ENCODE measurements at regions not wholly inside any gene's neighbourhood (a gene's known extent, or its start where the extent isn't known, plus 50 kb on each side); places are given as distances from the start of the nearest gene placed in this dataset.

- TF ChIP-seq ZBTB33 (IDR thresholded peaks at IDR 0.05; ENCODE audit: borderline replicate concordance, low read depth) = no peak
Observed at GRCh38 chr20:60219231-60219630, 261.0 kb downstream of the CDH26 start (continued).

- no peaks in the 10 kb centered on the region for H3K9me3 ChIP-seq
- H3K9ac ChIP-seq = no peak overlapping the region
- no peaks in the 10 kb centered on the region for H3K27me3 ChIP-seq (ENCODE audit: insufficient read depth)
- no peaks in the 10 kb centered on the region for H3K79me2 ChIP-seq (ENCODE audit: insufficient read depth)
- ChIA-PET CTCF (interaction anchor here (1.3 to 1.9 kb wide), 3 partner anchors 9 to 1009 kb away, joined by 4 to 10 read pairs (median 4); no protein-coding TSS in a partner anchor), POLR2A (no interaction called here)
- no peak overlapping the region for H2AFZ ChIP-seq (ENCODE audit: low read depth)
- no peaks in the 10 kb centered on the region for H3K36me3 ChIP-seq (replicated peaks in 1 of 2; ENCODE audit: control insufficient read depth in 1 of 2, insufficient read depth in 2 of 2, low read length in 1 of 2)
- no peaks in the 10 kb centered on the region for H3F3A ChIP-seq (replicated peaks; ENCODE audit: insufficient read depth)
- H3K4me3 ChIP-seq (ENCODE audit: low read depth in 2 of 2, low read length in 1 of 2) = no peak overlapping the region
- no peak overlapping the region for H3K27ac ChIP-seq (ENCODE audit: low read depth in 2 of 2, low read length in 1 of 2)
- H3K4me2 ChIP-seq = no peak overlapping the region
- no peaks in the 10 kb centered on the region for H4K20me1 ChIP-seq (ENCODE audit: insufficient read depth)
- WGBS (ENCODE audit: low lambda C conversion rate) = 34% methylated on average over 7 of the region's 9 CpGs
- no peaks in the 10 kb centered on the region for H3K9me2 ChIP-seq
- peaks cover 0 to 13% of the 10 kb centered on the region in 2 experiments; a peak in 1 of 4 replicates for H3K4me1 ChIP-seq (ENCODE audit: control insufficient read depth in 1 of 2, insufficient read depth in 2 of 2, low read depth in 1 of 2, low read length in 1 of 2)
- DNase-seq = no peak
- TF ChIP-seq ZBTB33 (IDR thresholded peaks at IDR 0.05; ENCODE audit: borderline replicate concordance, low read depth) (no peak), EZH2phosphoT487 (IDR thresholded peaks at IDR 0.05; ENCODE audit: borderline replicate concordance, low read depth) (no peak)
Observed at GRCh38 chr20:60219984-60220562, 261.9 kb downstream of the CDH26 start.

- no peak for TF ChIP-seq GATA2 (CRISPR knock-in tag; IDR thresholded peaks at IDR 0.05)
- TF ChIP-seq MXI1 (IDR thresholded peaks at IDR 0.05; ENCODE audit: low read depth, low read length) = no peak
- TF ChIP-seq RCOR1 (IDR thresholded peaks at IDR 0.05; ENCODE audit: low read length) = no peak
- TF ChIP-seq USF2 (IDR thresholded peaks at IDR 0.05; ENCODE audit: borderline replicate concordance, low read depth, low read length) = no peak
- no peak for TF ChIP-seq GABPA (IDR thresholded peaks at IDR 0.05; ENCODE audit: low read depth)
- no peak for TF ChIP-seq SMC3 (IDR thresholded peaks at IDR 0.05; ENCODE audit: low read depth, low read length)
- TF ChIP-seq ZBTB33 (IDR thresholded peaks at IDR 0.05; ENCODE audit: borderline replicate concordance, low read depth) = no peak
- no peak for TF ChIP-seq NRF1 (IDR thresholded peaks at IDR 0.05; ENCODE audit: low read depth, low read length)
- no peak for TF ChIP-seq MEF2A (IDR thresholded peaks at IDR 0.05; ENCODE audit: borderline replicate concordance, low read depth)
- CTCF ChIA-PET = no interaction called here
Observed at GRCh38 chr20:60220706-60221105, 262.5 kb downstream of the CDH26 start.

More at GRCh38 chr20:60220706-60221105, 262.5 kb downstream of the CDH26 start:
- POLR2A ChIA-PET = no interaction called here
- H3K36me3 ChIP-seq (replicated peaks in 1 of 2; ENCODE audit: control insufficient read depth in 1 of 2, insufficient read depth in 2 of 2, low read length in 1 of 2) = no peaks in the 10 kb centered on the region
- no peak overlapping the region for H3K4me3 ChIP-seq (ENCODE audit: low read depth in 2 of 2, low read length in 1 of 2)
- no peaks in the 10 kb centered on the region for H3K27me3 ChIP-seq (ENCODE audit: insufficient read depth)
- no peak overlapping the region for H3K27ac ChIP-seq (ENCODE audit: low read depth in 2 of 2, low read length in 1 of 2)
- no peaks in the 10 kb centered on the region for H3K9me2 ChIP-seq
- no peak overlapping the region for H3K4me2 ChIP-seq
- 23% methylated on average over 8 of the region's 8 CpGs for WGBS (ENCODE audit: low lambda C conversion rate)
- H2AFZ ChIP-seq (ENCODE audit: low read depth) = no peak overlapping the region
- H3K79me2 ChIP-seq (ENCODE audit: insufficient read depth) = no peaks in the 10 kb centered on the region
- no peaks in the 10 kb centered on the region for H3K9me3 ChIP-seq
- H3K4me1 ChIP-seq (ENCODE audit: control insufficient read depth in 1 of 2, insufficient read depth in 2 of 2, low read depth in 1 of 2, low read length in 1 of 2) = peaks cover 0 to 6% of the 10 kb centered on the region in 2 experiments; a peak in 1 of 4 replicates
- no peaks in the 10 kb centered on the region for H4K20me1 ChIP-seq (ENCODE audit: insufficient read depth)
- H3K9ac ChIP-seq = no peak overlapping the region
- no peaks in the 10 kb centered on the region for H3F3A ChIP-seq (replicated peaks; ENCODE audit: insufficient read depth)
- no peak for DNase-seq

Data from SK-N-SH (cell line).